ENCODE measurements at regions not wholly inside any gene's neighbourhood (a gene's known extent, or its start where the extent isn't known, plus 50 kb on each side); places are given as distances from the start of the nearest gene placed in this dataset.
"Not testable (repeated sequence)": the region's sequence is repeated elsewhere in the genome, so short reads cannot be mapped to it uniquely, and the experiment has no call there.

GRCh38 chr16:73949574-73950320 lies 346.9 kb upstream of the PSMD7 start:
- peak in 1 of 3 donors; percentile 2 for DNase-seq

GRCh38 chr16:73945631-73946030 lies 351.0 kb upstream of the PSMD7 start:
- no peak for DNase-seq

GRCh38 chr16:73943184-73943583 lies 353.4 kb upstream of the PSMD7 start:
- not testable (repeated sequence) for DNase-seq

- not testable (repeated sequence) for DNase-seq
These were observed 355.8 kb upstream of the PSMD7 start for GRCh38 chr16:73940786-73941185.

- DNase-seq, result no peak
These were observed 372.7 kb upstream of the PSMD7 start for GRCh38 chr16:73923951-73924350.

- no peak for DNase-seq
These were observed 375.3 kb upstream of the PSMD7 start for GRCh38 chr16:73921295-73921694.

GRCh38 chr16:73916829-73917594 lies 379.6 kb upstream of the PSMD7 start:
- no peak for DNase-seq

GRCh38 chr16:73915935-73916334 lies 380.7 kb upstream of the PSMD7 start:
- no peak for DNase-seq

- no peak for DNase-seq
These were observed 381.5 kb upstream of the PSMD7 start for GRCh38 chr16:73915140-73915539.

GRCh38 chr16:73912850-73913249 lies 383.8 kb upstream of the PSMD7 start:
- DNase-seq, result no peak

- no peak for DNase-seq
These were observed 384.3 kb upstream of the PSMD7 start for GRCh38 chr16:73912281-73912680.

GRCh38 chr16:73909529-73910035 lies 387.0 kb upstream of the PSMD7 start:
- no peak for DNase-seq

GRCh38 chr16:73891129-73891542 lies 405.5 kb upstream of the PSMD7 start:
- peak in 2 of 3 donors; percentile 8 to 22 for DNase-seq

GRCh38 chr16:73890186-73891128 lies 406.2 kb upstream of the PSMD7 start:
- DNase-seq, result no peak

- no peak for DNase-seq
These were observed 407.6 kb upstream of the PSMD7 start for GRCh38 chr16:73888840-73889490.

- no peak for DNase-seq
These were observed 408.7 kb upstream of the PSMD7 start for GRCh38 chr16:73887911-73888310.

- no peak for DNase-seq
These were observed 410.2 kb upstream of the PSMD7 start for GRCh38 chr16:73886426-73886825.

- no peak for DNase-seq
These were observed 411.3 kb upstream of the PSMD7 start for GRCh38 chr16:73885319-73885718.

GRCh38 chr16:73883841-73884240 lies 412.8 kb upstream of the PSMD7 start:
- DNase-seq, result no peak

GRCh38 chr16:73883126-73883525 lies 413.5 kb upstream of the PSMD7 start:
- DNase-seq, result no peak

GRCh38 chr16:73882651-73883050 lies 414.0 kb upstream of the PSMD7 start:
- DNase-seq, result no peak

GRCh38 chr16:73882033-73882432 lies 414.6 kb upstream of the PSMD7 start:
- DNase-seq, result no peak
